Lung (tissue), 11 donors: ENCODE measurements at regions not wholly inside any gene's neighbourhood (a gene's known extent, or its start where the extent isn't known, plus 50 kb on each side); places are given as distances from the start of the nearest gene placed in this dataset.
A peak's percentile ranks its signal among the peaks of the same experiment; 100 is the strongest.

Experiments
- ATAC-seq: fragments of 200-7000 bp; cut with Tn5 transposase; one replicate; pipeline ENCODE4 v1.9.1; 2020; ENCODE audit warnings: moderate number of reproducible peaks; ENCODE audit not compliant: insufficient read depth, low FRiP score
- DNase-seq, 3 donors: peaks; one replicate each; pipeline ENCODE4 v3.0.0-alpha.2; 2013 to 2017
- H3K27ac ChIP-seq, 2 donors: one replicate each; pipeline ENCODE4 v1.5.1; 2013; ENCODE audit warnings: mild to moderate bottlenecking in 2 of 2, moderate library complexity in 2 of 2, control low read depth in 1 of 2, inconsistent platforms in 1 of 2, low read depth in 1 of 2, low read length in 1 of 2
- H3K27me3 ChIP-seq, 3 donors: one replicate each; pipeline ENCODE4 v1.5.1; 2013; ENCODE audit warnings: low read length in 2 of 3; ENCODE audit not compliant: control insufficient read depth in 3 of 3, insufficient read depth in 3 of 3
- H3K36me3 ChIP-seq, 4 donors: one replicate each; pipeline ENCODE4 v1.5.1; 2013; ENCODE audit warnings: low read length in 4 of 4, mild to moderate bottlenecking in 1 of 4, moderate library complexity in 1 of 4; ENCODE audit not compliant: control insufficient read depth in 4 of 4, insufficient read depth in 4 of 4
- H3K4me1 ChIP-seq, 5 donors: one replicate each; pipeline ENCODE4 v1.5.1; 2013; ENCODE audit warnings: low read length in 5 of 5, mild to moderate bottlenecking in 2 of 5, moderate library complexity in 1 of 5; ENCODE audit not compliant: control insufficient read depth in 5 of 5, insufficient read depth in 5 of 5
- H3K4me3 ChIP-seq: one replicate; pipeline ENCODE4 v1.5.1; 2013; ENCODE audit warnings: mild to moderate bottlenecking, control low read depth, moderate library complexity
- H3K9ac ChIP-seq, 2 donors: one replicate each; pipeline ENCODE4 v1.5.1; 2013; ENCODE audit warnings: low read length in 2 of 2, control low read depth in 1 of 2; ENCODE audit not compliant: insufficient read depth in 1 of 2
- H3K9me3 ChIP-seq, 4 donors: one replicate each; pipeline ENCODE4 v1.5.1; 2013; ENCODE audit warnings: low read length in 3 of 4, mild to moderate bottlenecking in 1 of 4, moderate library complexity in 1 of 4; ENCODE audit not compliant: control insufficient read depth in 4 of 4, insufficient read depth in 3 of 4
- WGBS, 2 donors: extraction: QIAGEN DNeasy Blood & Tissue Kit; methylation state at CpG; one replicate each; pipeline ENCODE4 v1.1.7; 2013; 5-methylcytosine and 5-hydroxymethylcytosine counted together
- TF ChIP-seq, protein P1 (sequence below): IDR thresholded peaks from 2 replicates; pipeline ENCODE4 v1.5.1; 2012; ENCODE audit warnings: mild to moderate bottlenecking; ENCODE audit errors: control extremely low read depth, extremely low read depth
- donor health status: control.
- donor health status: control.
- donor health status: Bipolar disorder and iron deficiency.
- donor health status: healthy.
- donor health status: DM: yes; HTN: yes; CAD: no.

DNA sequence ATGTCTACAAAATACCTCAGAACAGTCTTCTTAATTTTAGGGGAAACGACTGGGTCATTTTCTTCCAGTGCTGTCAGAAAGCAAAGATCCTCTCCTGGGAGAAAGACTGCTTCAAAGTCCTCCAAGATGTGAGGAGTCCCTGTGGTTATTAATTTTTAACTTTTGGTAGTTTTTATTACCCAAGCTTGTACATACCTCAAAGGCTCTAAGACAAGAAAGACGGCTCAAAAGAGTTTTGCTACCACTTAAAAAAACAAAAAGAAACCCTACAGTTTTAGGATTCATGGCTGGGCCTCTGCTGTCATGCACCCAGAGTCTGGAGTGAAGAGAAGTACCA, 56.1 kb upstream of the APCDD1L start:
- peaks cover 0 to 51% (median 27%) of the 10 kb centered on the region in 5 donors for H3K4me1 ChIP-seq
- TF ChIP-seq, protein P1, sequence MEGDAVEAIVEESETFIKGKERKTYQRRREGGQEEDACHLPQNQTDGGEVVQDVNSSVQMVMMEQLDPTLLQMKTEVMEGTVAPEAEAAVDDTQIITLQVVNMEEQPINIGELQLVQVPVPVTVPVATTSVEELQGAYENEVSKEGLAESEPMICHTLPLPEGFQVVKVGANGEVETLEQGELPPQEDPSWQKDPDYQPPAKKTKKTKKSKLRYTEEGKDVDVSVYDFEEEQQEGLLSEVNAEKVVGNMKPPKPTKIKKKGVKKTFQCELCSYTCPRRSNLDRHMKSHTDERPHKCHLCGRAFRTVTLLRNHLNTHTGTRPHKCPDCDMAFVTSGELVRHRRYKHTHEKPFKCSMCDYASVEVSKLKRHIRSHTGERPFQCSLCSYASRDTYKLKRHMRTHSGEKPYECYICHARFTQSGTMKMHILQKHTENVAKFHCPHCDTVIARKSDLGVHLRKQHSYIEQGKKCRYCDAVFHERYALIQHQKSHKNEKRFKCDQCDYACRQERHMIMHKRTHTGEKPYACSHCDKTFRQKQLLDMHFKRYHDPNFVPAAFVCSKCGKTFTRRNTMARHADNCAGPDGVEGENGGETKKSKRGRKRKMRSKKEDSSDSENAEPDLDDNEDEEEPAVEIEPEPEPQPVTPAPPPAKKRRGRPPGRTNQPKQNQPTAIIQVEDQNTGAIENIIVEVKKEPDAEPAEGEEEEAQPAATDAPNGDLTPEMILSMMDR, result no peak
- 48 to 74% methylated on average over 2 of the region's 2 CpGs for WGBS, 2 donors
- H3K4me3 ChIP-seq, result no peak overlapping the region
- DNase-seq, result peak in 1 of 3 donors; percentile 10
- ATAC-seq, result no peak
- no peaks in the 10 kb centered on the region for H3K27me3 ChIP-seq
- H3K27ac ChIP-seq, result no peak overlapping the region
- H3K9me3 ChIP-seq, result no peaks in the 10 kb centered on the region
- no peaks in the 10 kb centered on the region for H3K36me3 ChIP-seq
- H3K9ac ChIP-seq, result no peak overlapping the region

DNA sequence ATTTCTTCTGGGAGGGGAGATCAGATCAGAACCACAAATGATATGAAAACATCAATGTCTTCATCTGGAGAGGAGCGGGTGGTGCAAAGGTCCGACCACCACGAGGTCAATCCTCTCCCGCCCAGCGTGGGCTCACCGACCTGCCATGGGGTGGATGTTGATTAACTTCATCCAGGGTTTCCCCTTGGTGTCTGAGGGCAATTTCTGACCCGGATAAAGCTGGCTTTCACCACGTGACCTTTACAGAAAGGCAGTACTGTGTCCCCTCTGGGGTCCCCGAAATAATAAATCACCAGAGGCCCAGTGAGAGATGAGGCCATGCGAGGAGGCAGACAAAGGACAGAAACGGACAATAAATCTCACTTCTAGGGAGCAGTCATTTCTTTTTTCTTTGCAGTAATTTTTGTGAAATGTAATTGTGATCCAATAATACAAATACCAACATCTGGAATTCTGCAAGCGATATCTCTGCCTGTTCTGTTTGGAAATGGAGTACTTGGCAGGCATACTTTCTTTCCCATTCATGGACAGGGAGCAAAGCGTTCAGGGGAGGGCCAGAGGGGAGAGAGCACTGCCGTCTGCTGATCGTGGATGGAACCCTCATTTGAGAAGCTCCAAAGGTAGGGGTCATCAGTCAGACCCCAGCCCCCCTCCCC, 55.1 kb upstream of the APCDD1L start:
- ATAC-seq (no peak), DNase-seq (peak; percentile 48 to 88 (median 85))
- H3K27ac ChIP-seq, result no peak overlapping the region
- H3K27me3 ChIP-seq, result no peaks in the 10 kb centered on the region
- H3K9me3 ChIP-seq, result peaks cover 0 to 2% (median 0%) of the 10 kb centered on the region in 4 donors
- H3K4me3 ChIP-seq, result no peak overlapping the region
- no peaks in the 10 kb centered on the region for H3K36me3 ChIP-seq
- peaks cover 0 to 51% (median 27%) of the 10 kb centered on the region in 5 donors for H3K4me1 ChIP-seq
- H3K9ac ChIP-seq, result no peak overlapping the region
- TF ChIP-seq, protein P1, result no peak
- WGBS, 2 donors, result 71 to 75% methylated on average over 15 of the region's 15 CpGs

DNA sequence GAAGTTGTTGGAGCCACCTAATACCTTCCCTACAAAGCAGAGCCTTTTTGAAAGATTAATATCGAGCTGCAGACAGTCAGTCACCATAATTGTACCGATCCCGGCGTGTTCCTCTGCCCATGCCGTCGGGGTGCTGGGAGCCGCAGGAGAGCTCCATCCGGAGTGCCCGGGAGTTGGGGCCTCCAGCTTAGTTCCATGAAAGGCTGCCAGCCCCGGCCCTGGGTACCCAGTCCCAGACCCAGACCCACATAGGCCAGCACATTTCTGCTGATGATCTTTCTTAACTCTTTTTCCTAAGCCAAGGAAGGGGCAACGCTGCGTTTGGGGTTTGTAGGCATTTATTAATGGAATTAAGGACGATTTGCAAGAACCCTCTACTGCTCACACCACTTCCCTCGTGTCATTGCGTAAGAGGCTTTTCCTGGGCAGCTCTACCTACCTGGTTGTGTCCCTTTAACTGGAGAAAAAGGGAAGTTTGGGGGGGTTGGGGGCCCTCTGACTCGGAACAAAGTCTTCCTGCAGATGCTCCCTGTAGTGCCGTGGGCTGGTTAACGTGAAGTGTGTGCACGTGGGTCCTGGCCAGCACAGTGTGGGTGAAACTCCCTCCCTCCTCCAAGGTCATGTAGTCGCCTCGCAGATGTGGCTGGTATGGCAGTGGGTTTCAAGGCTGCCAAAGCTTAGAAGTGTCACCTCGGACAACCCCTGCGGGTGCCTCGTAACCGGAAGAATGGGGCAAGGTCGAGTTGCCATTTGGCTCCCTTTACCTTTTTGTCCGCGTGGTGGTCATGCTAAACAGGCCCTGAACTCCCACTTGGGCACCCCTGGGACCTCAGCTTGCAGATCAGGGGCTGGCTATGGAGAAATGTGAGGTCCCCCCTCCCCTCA, 54.3 kb upstream of the APCDD1L start:
- Histone ChIP-seq H3K27me3 (no peaks in the 10 kb centered on the region), H3K9me3 (peaks cover 0 to 2% (median 0%) of the 10 kb centered on the region in 4 donors), H3K4me3 (no peak overlapping the region), H3K9ac (no peak overlapping the region), H3K36me3 (no peaks in the 10 kb centered on the region), H3K4me1 (peaks cover 0 to 51% (median 27%) of the 10 kb centered on the region in 5 donors), H3K27ac (no peak overlapping the region)
- DNase-seq, result peak in 1 of 3 donors; percentile 19
- ATAC-seq, result no peak
- TF ChIP-seq, protein P1, result no peak
- 58 to 59% methylated on average over 28 of the region's 28 CpGs for WGBS, 2 donors
